ENCODE measurements at regions not wholly inside any gene's neighbourhood (a gene's known extent, or its start where the extent isn't known, plus 50 kb on each side); places are given as distances from the start of the nearest gene placed in this dataset.

GRCh38 chr12:46653311-46653710 lies 172.5 kb downstream of the SLC38A4 start:
- TF ChIP-seq SUZ12 (IDR thresholded peaks at IDR 0.05) (no peak), FOXM1 (IDR thresholded peaks at IDR 0.05; ENCODE audit: borderline replicate concordance) (no peak), FOXK2 (IDR thresholded peaks at IDR 0.05) (no peak), L3MBTL2 (conservative IDR thresholded peaks at IDR 0.05) (no peak), HDGF (IDR thresholded peaks at IDR 0.05; ENCODE audit: borderline replicate concordance) (no peak), ARNT (IDR thresholded peaks at IDR 0.05) (no peak), PKNOX1 (IDR thresholded peaks at IDR 0.05) (no peak)

Measured in HEK293T (cell line).